Small intestine (tissue), 7 donors: ENCODE measurements at regions not wholly inside any gene's neighbourhood (a gene's known extent, or its start where the extent isn't known, plus 50 kb on each side); places are given as distances from the start of the nearest gene placed in this dataset.

ENCODE experiments used
- DNase-seq, 2 donors: peaks; one replicate each; pipeline versions ENCODE4 v3.0.0 to v3.0.0-alpha.2; 2013
- FAIRE-seq: peaks from 2 replicates; lab custom pipeline; 2012; peaks lifted over from hg19 to GRCh38; lab: Jason Lieb, UNC
- H3K27ac ChIP-seq, 3 donors: one replicate each; pipeline ENCODE4 v1.5.1; 2013; ENCODE audit warnings: low read length in 2 of 3, mild to moderate bottlenecking in 2 of 3, control low read depth in 1 of 3, inconsistent platforms in 1 of 3, low read depth in 1 of 3, moderate library complexity in 1 of 3
- H3K27me3 ChIP-seq, 3 donors: one replicate each; pipeline ENCODE4 v1.6.1; 2013; ENCODE audit warnings: low read length in 3 of 3, inconsistent platforms in 1 of 3; ENCODE audit not compliant: control insufficient read depth in 3 of 3, insufficient read depth in 3 of 3
- H3K36me3 ChIP-seq, 3 donors: one replicate each; pipeline ENCODE4 v1.6.1; 2013; ENCODE audit warnings: low read length in 3 of 3, inconsistent platforms in 1 of 3, low read depth in 1 of 3, mild to moderate bottlenecking in 1 of 3, moderate library complexity in 1 of 3; ENCODE audit not compliant: control insufficient read depth in 3 of 3, insufficient read depth in 2 of 3
- H3K4me1 ChIP-seq, 3 donors: one replicate each; pipeline ENCODE4 v1.6.1; 2013; ENCODE audit warnings: low read length in 2 of 3, inconsistent platforms in 1 of 3, low read depth in 1 of 3, mild to moderate bottlenecking in 1 of 3, moderate library complexity in 1 of 3; ENCODE audit not compliant: control insufficient read depth in 3 of 3, insufficient read depth in 2 of 3
- H3K4me3 ChIP-seq, 3 donors: one replicate each; pipeline ENCODE4 v1.5.1; 2013; ENCODE audit warnings: low read length in 3 of 3, control low read depth in 1 of 3, inconsistent platforms in 1 of 3, low read depth in 1 of 3, mild to moderate bottlenecking in 1 of 3, moderate library complexity in 1 of 3
- H3K9me3 ChIP-seq, 2 donors: one replicate each; pipeline ENCODE4 v1.6.1; 2013; ENCODE audit warnings: low read depth in 1 of 2, low read length in 1 of 2; ENCODE audit not compliant: control insufficient read depth in 2 of 2, insufficient read depth in 1 of 2
- WGBS, 3 donors: extraction: QIAGEN DNeasy Blood & Tissue Kit; methylation state at CpG; one replicate each; pipeline ENCODE4 v1.1.7; 2013; 5-methylcytosine and 5-hydroxymethylcytosine counted together
- donor health status: healthy with polysubstance abuse.
- donor health status: control.
- donor health status: control.
- donor health status: Bipolar disorder and iron deficiency.
- donor health status: healthy.

GRCh38 chr1:5562769-5563168, 429.5 kb downstream of the NPHP4 start:
- Histone ChIP-seq H3K36me3 (no peaks in the 10 kb centered on the region), H3K27ac (no peak overlapping the region), H3K27me3 (peaks cover 0 to 4% (median 0%) of the 10 kb centered on the region in 3 donors), H3K9me3 (no peaks in the 10 kb centered on the region), H3K4me1 (no peaks in the 10 kb centered on the region), H3K4me3 (no peak overlapping the region)
- FAIRE-seq (no peak), DNase-seq (no peak)
- WGBS, 3 donors: 54 to 59% (median 54%) methylated on average over 4 of the region's 4 CpGs

GRCh38 chr1:5562331-5562730, 429.9 kb downstream of the NPHP4 start:
- Histone ChIP-seq H3K36me3 (no peaks in the 10 kb centered on the region), H3K9me3 (no peaks in the 10 kb centered on the region), H3K27ac (no peak overlapping the region), H3K4me1 (no peaks in the 10 kb centered on the region), H3K4me3 (no peak overlapping the region), H3K27me3 (peaks cover 0 to 4% (median 0%) of the 10 kb centered on the region in 3 donors)
- 67 to 73% (median 72%) methylated on average over 3 of the region's 3 CpGs for WGBS, 3 donors
- no peak for DNase-seq
- no peak for FAIRE-seq

- no peak for DNase-seq
- no peak overlapping the region for H3K4me3 ChIP-seq
These were observed 433.1 kb downstream of the NPHP4 start for GRCh38 chr1:5559078-5559477.

GRCh38 chr1:5555853-5556252, 436.4 kb downstream of the NPHP4 start:
- Histone ChIP-seq H3K27ac (no peak overlapping the region), H3K27me3 (no peaks in the 10 kb centered on the region), H3K4me3 (no peak overlapping the region), H3K4me1 (no peaks in the 10 kb centered on the region), H3K36me3 (no peaks in the 10 kb centered on the region), H3K9me3 (peaks cover 0 to 1% of the 10 kb centered on the region in 2 donors)
- DNase-seq (no peak), FAIRE-seq (no peak)
- WGBS, 3 donors: 40 to 86% (median 66%) methylated on average over 9 of the region's 9 CpGs

More at GRCh38 chr1:5559078-5559477, 433.1 kb downstream of the NPHP4 start:
- H3K27ac ChIP-seq: no peak overlapping the region
- H3K4me1 ChIP-seq: no peaks in the 10 kb centered on the region
- H3K9me3 ChIP-seq: no peaks in the 10 kb centered on the region
- 72 to 85% (median 84%) methylated on average over 2 of the region's 2 CpGs for WGBS, 3 donors
- FAIRE-seq: no peak
- peaks cover 0 to 3% (median 0%) of the 10 kb centered on the region in 3 donors for H3K27me3 ChIP-seq
- no peaks in the 10 kb centered on the region for H3K36me3 ChIP-seq

DNA sequence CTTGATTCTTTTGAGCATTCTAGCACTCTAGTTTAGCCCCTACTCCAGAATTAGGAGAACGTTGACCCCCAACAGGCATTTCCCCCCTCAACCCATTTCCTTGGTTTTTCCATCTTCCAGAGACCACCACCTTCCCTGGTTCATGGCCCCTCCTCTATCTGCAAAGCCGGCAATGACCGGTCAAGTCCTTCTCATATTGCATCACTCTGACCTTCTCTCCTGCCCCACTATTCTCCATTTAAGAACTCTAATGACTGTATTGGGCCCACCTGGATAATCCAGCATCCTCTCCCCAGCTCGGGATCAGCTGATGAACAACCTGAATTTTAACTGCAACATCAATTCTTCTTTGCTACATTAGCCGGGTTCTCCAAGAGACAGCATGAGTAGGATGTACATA, 437.4 kb downstream of the NPHP4 start:
- DNase-seq: no peak
- H3K9me3 ChIP-seq: peaks cover 0 to 1% of the 10 kb centered on the region in 2 donors
- no peaks in the 10 kb centered on the region for H3K27me3 ChIP-seq
- no peak overlapping the region for H3K4me3 ChIP-seq
- 78 to 81% (median 78%) methylated on average over 5 of the region's 5 CpGs for WGBS, 3 donors
- H3K27ac ChIP-seq: no peak overlapping the region
- H3K36me3 ChIP-seq: no peaks in the 10 kb centered on the region
- H3K4me1 ChIP-seq: no peaks in the 10 kb centered on the region
- FAIRE-seq: no peak

- 39 to 59% (median 46%) methylated on average over 6 of the region's 6 CpGs for WGBS, 3 donors
- FAIRE-seq: no peak
These were observed 438.1 kb downstream of the NPHP4 start for GRCh38 chr1:5554111-5554510.

DNA sequence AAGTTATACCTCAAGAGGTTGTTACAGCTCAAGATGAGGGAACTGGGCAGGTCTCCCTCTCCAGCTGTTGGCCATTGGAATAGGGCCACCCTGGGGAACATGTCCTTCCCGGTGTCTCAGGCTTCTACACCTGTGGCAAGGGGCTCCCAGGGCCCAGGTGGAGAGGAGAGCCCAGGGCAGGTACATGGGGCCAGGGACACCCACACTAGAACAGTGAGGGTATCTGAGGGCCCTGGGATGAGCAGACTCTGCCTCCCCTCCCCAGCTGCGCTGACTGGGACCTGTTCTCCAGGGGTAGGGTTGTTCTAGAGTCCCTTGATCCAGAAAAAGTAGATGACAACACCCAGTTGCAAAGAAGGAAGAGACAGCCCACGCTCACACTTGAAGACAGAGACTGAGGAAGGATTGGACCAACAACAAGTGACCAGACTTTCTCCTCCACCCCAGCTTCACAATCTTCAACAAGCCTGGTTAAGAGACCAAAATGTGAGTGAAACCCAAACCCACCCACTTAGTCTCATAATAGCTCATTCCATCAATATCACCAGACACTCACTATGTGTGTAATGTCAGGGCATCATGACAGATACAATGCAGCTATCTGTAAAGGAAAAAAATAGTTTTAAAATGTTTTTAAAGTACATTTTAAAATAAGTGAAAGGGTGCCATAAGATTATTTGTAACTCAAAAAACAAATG, 439.3 kb downstream of the NPHP4 start:
- Histone ChIP-seq H3K4me3 (no peak overlapping the region), H3K4me1 (no peaks in the 10 kb centered on the region), H3K36me3 (no peaks in the 10 kb centered on the region), H3K27me3 (no peaks in the 10 kb centered on the region), H3K27ac (no peak overlapping the region), H3K9me3 (peaks cover 0 to 1% of the 10 kb centered on the region in 2 donors)
- DNase-seq (no peak), FAIRE-seq (no peak)
- WGBS, 3 donors: 46 to 60% (median 51%) methylated on average over 3 of the region's 3 CpGs

More at GRCh38 chr1:5554111-5554510, 438.1 kb downstream of the NPHP4 start:
- Histone ChIP-seq H3K27me3 (no peaks in the 10 kb centered on the region), H3K36me3 (no peaks in the 10 kb centered on the region), H3K4me1 (no peaks in the 10 kb centered on the region), H3K9me3 (peaks cover 0 to 1% of the 10 kb centered on the region in 2 donors), H3K4me3 (no peak overlapping the region), H3K27ac (no peak overlapping the region)
- no peak for DNase-seq

DNA sequence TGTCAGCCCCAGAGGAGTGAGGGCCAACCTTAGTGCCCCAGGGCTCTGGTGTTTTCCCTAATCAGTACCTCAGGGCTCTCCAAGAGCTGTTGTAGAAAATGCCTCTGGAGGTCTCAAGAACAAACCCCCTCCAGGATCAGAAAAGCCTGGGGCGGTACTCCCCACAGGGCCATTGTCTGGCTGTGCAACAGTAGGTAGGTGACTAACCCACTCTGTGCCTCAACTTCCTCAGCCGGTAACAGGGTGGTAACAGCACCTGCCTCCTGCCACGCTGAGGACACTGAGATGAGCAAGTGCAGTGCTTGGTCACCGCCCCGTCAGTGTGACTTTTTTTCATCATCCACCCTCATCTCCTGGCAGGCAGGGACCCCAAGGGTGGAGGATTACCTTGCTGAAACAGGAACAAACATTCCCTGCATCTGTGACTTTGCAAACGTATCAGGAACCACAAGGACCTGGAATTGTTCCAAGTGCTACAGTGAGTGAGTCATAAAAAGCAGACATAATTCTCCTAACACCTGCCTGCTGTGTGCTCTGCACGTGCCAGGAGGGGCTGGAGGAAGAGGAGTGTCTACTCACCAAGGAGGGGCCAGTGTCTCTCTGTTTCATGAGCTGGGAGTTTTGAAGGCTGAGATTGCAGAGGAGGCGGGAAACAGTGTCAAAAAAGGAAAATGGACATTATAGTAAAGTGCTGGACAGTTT, 440.8 kb downstream of the NPHP4 start:
- DNase-seq (peak; percentile 39 to 60), FAIRE-seq (no peak)
- H3K36me3 ChIP-seq: no peaks in the 10 kb centered on the region
- H3K9me3 ChIP-seq: peaks cover 0 to 1% of the 10 kb centered on the region in 2 donors
- H3K27me3 ChIP-seq: no peaks in the 10 kb centered on the region
- no peak overlapping the region for H3K4me3 ChIP-seq
- no peaks in the 10 kb centered on the region for H3K4me1 ChIP-seq
- WGBS, 3 donors: 21 to 46% (median 39%) methylated on average over 8 of the region's 8 CpGs
- no peak overlapping the region for H3K27ac ChIP-seq
